ENCODE measurements at regions not wholly inside any gene's neighbourhood (a gene's known extent, or its start where the extent isn't known, plus 50 kb on each side); places are given as distances from the start of the nearest gene placed in this dataset.
"Not testable (repeated sequence)": the region's sequence is repeated elsewhere in the genome, so short reads cannot be mapped to it uniquely, and the experiment has no call there.

GRCh38 chr2:220590476-220590875 lies 963.0 kb downstream of the SLC4A3 start:
- TF ChIP-seq POLR2A (IDR thresholded peaks at IDR 0.05) (no peak), EP300 (IDR thresholded peaks at IDR 0.05) (no peak), CTCF (IDR thresholded peaks at IDR 0.05) (no peak), POLR2AphosphoS5 (IDR thresholded peaks at IDR 0.05) (no peak)
- Histone ChIP-seq H3K27ac (no peak overlapping the region), H3K9me3 (no peaks in the 10 kb centered on the region), H3K4me1 (no peaks in the 10 kb centered on the region), H3K27me3 (no peaks in the 10 kb centered on the region), H3K4me3 (no peak overlapping the region), H3K36me3 (no peaks in the 10 kb centered on the region)
- 71 to 93% (median 92%) methylated on average over 1 of the region's 1 CpG for WGBS, 5 donors
- no peak for DNase-seq
- intact Hi-C loops (cut with DNase I; ENCODE audit: low total_unique reads) = no loop called here

- H3K4me1 ChIP-seq = no peaks in the 10 kb centered on the region
- intact Hi-C loops (cut with DNase I; ENCODE audit: low total_unique reads) = no loop called here
- TF ChIP-seq EP300 (IDR thresholded peaks at IDR 0.05) (no peak), POLR2A (IDR thresholded peaks at IDR 0.05) (no peak), CTCF (IDR thresholded peaks at IDR 0.05) (no peak), POLR2AphosphoS5 (IDR thresholded peaks at IDR 0.05) (no peak)
- no peak overlapping the region for H3K4me3 ChIP-seq
- DNase-seq = no peak
- no peaks in the 10 kb centered on the region for H3K27me3 ChIP-seq
- WGBS, 5 donors = 39 to 73% (median 60%) methylated on average over 1 of the region's 1 CpG
- no peaks in the 10 kb centered on the region for H3K9me3 ChIP-seq
- H3K27ac ChIP-seq = no peak overlapping the region
- no peaks in the 10 kb centered on the region for H3K36me3 ChIP-seq
Observed at GRCh38 chr2:220593526-220593925, 966.1 kb downstream of the SLC4A3 start.

DNA sequence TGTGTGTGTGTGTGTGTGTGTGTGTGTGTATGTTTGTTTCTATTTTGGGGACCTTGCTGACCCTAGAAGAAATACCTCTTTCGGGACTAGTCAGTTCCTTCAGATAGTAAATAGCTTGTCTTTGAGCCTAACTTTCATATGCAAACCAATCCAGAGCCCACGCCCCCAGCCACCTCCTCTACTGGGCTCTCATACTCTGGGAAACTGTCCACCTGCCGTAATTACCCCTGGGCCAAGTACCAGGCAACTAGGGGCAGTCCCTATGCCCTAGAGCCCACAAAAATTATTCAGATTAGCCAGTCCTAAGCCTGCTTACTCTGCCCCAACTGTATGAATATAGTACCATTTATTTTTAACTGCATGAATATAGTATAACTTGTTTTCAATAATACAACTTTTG lies 970.4 kb downstream of the EPHA4 start:
- Histone ChIP-seq H3K4me3 (no peak overlapping the region), H3K27me3 (no peaks in the 10 kb centered on the region), H3K27ac (no peak overlapping the region), H3K9me3 (no peaks in the 10 kb centered on the region), H3K4me1 (no peaks in the 10 kb centered on the region), H3K36me3 (no peaks in the 10 kb centered on the region)
- DNase-seq = no peak
- intact Hi-C loops (cut with DNase I; ENCODE audit: low total_unique reads) = no loop called here
- WGBS, 5 donors = 55 to 67% (median 60%) methylated on average over 3 of the region's 3 CpGs
- TF ChIP-seq EP300 (IDR thresholded peaks at IDR 0.05) (no peak), POLR2AphosphoS5 (IDR thresholded peaks at IDR 0.05) (no peak), CTCF (IDR thresholded peaks at IDR 0.05) (no peak), POLR2A (IDR thresholded peaks at IDR 0.05) (no peak)

- H3K36me3 ChIP-seq; DNase-seq; H3K4me3 ChIP-seq; H3K27me3 ChIP-seq; H3K9me3 ChIP-seq; H3K4me1 ChIP-seq; H3K27ac ChIP-seq; intact Hi-C loops (cut with DNase I; ENCODE audit: low total_unique reads): not testable (repeated sequence)
- WGBS, 5 donors = 90 to 96% (median 94%) methylated on average over 8 of the region's 8 CpGs
Observed at GRCh38 chr2:220613004-220613403, 959.1 kb downstream of the EPHA4 start.

DNA sequence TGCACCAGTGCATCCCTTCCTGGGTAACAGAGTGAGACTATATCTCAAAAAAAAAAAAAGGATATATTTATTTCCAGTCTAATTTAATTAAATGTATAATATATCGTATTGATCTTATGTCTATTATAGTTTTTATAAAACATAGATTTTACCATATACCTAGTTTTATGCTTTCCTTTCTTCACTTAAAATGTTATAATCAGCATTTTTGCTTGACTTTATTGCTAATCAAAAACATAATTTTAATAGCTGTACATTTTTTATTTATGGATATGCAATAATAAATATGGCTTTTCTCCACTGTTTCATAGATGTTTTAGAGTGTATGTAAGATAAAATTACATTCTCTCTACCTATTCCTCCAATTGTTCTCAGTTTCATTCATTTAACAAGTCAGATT lies 958.0 kb downstream of the EPHA4 start:
- no peak for DNase-seq
- Histone ChIP-seq H3K36me3 (no peaks in the 10 kb centered on the region), H3K27ac (no peak overlapping the region), H3K27me3 (no peaks in the 10 kb centered on the region), H3K4me1 (no peaks in the 10 kb centered on the region), H3K9me3 (no peaks in the 10 kb centered on the region), H3K4me3 (no peak overlapping the region)
- intact Hi-C loops (cut with DNase I; ENCODE audit: low total_unique reads) = no loop called here
- 88 to 96% (median 95%) methylated on average over 1 of the region's 1 CpG for WGBS, 5 donors
- TF ChIP-seq CTCF (IDR thresholded peaks at IDR 0.05) (no peak), POLR2AphosphoS5 (IDR thresholded peaks at IDR 0.05) (no peak)
